ENCODE measurements at regions not wholly inside any gene's neighbourhood (a gene's known extent, or its start where the extent isn't known, plus 50 kb on each side); places are given as distances from the start of the nearest gene placed in this dataset.
A peak's percentile ranks its signal among the peaks of the same experiment; 100 is the strongest.

GRCh38 chr4:19832411-19832810 is 419.3 kb upstream of the SLIT2 start:
- FAIRE-seq (no peak), DNase-seq (ENCODE audit: insufficient read length, low spot score) (no peak)
- no peak for TF ChIP-seq CTCF (IDR thresholded peaks at IDR 0.05; ENCODE audit: insufficient read depth, missing control alignments)

GRCh38 chr4:19831644-19832285 is 419.9 kb upstream of the SLIT2 start:
- FAIRE-seq, result no peak
- no peak for DNase-seq (ENCODE audit: insufficient read length, low spot score)
- TF ChIP-seq CTCF (IDR thresholded peaks at IDR 0.05; ENCODE audit: insufficient read depth, missing control alignments), result no peak

GRCh38 chr4:19829101-19829500 is 422.6 kb upstream of the SLIT2 start:
- no peak for TF ChIP-seq CTCF (IDR thresholded peaks at IDR 0.05; ENCODE audit: insufficient read depth, missing control alignments)
- no peak for FAIRE-seq
- no peak for DNase-seq (ENCODE audit: insufficient read length, low spot score)

- FAIRE-seq, result peak; percentile 93
- no peak for DNase-seq (ENCODE audit: insufficient read length, low spot score)
- no peak for TF ChIP-seq CTCF (IDR thresholded peaks at IDR 0.05; ENCODE audit: insufficient read depth, missing control alignments)
These were observed 427.9 kb upstream of the SLIT2 start for GRCh38 chr4:19823781-19824180.

- no peak for FAIRE-seq
- DNase-seq (ENCODE audit: insufficient read length, low spot score), result no peak
- no peak for TF ChIP-seq CTCF (IDR thresholded peaks at IDR 0.05; ENCODE audit: insufficient read depth, missing control alignments)
These were observed 432.0 kb upstream of the SLIT2 start for GRCh38 chr4:19819737-19820136.

- DNase-seq (ENCODE audit: insufficient read length, low spot score) (no peak), FAIRE-seq (no peak)
- no peak for TF ChIP-seq CTCF (IDR thresholded peaks at IDR 0.05; ENCODE audit: insufficient read depth, missing control alignments)
These were observed 441.7 kb upstream of the SLIT2 start for GRCh38 chr4:19809989-19810388.

- DNase-seq (ENCODE audit: insufficient read length, low spot score) (no peak), FAIRE-seq (peak; percentile 11)
- no peak for TF ChIP-seq CTCF (IDR thresholded peaks at IDR 0.05; ENCODE audit: insufficient read depth, missing control alignments)
These were observed 444.2 kb upstream of the SLIT2 start for GRCh38 chr4:19807505-19807904.
